Muscle of leg (tissue), 3 donors: ENCODE measurements at regions not wholly inside any gene's neighbourhood (a gene's known extent, or its start where the extent isn't known, plus 50 kb on each side); places are given as distances from the start of the nearest gene placed in this dataset.

ENCODE experiments used
- DNase-seq: peaks from one replicate; pipeline ENCODE4 v3.0.0; 2013
- H3K27ac ChIP-seq: one replicate; pipeline ENCODE4 v1.5.1; 2013; ENCODE audit warnings: mild to moderate bottlenecking, low read length, control low read depth
- H3K27me3 ChIP-seq: one replicate; pipeline ENCODE4 v1.6.1; 2013; ENCODE audit warnings: low read length; ENCODE audit not compliant: control insufficient read depth, insufficient read depth
- H3K36me3 ChIP-seq: one replicate; pipeline ENCODE4 v1.6.1; 2013; ENCODE audit warnings: low read length; ENCODE audit not compliant: control insufficient read depth, insufficient read depth
- H3K4me1 ChIP-seq: one replicate; pipeline ENCODE4 v1.6.1; 2013; ENCODE audit warnings: low read length; ENCODE audit not compliant: control insufficient read depth, insufficient read depth
- H3K4me3 ChIP-seq: one replicate; pipeline ENCODE4 v1.5.1; 2013; ENCODE audit warnings: low read length, control low read depth
- H3K9me3 ChIP-seq: replicated peaks from 2 replicates; pipeline ENCODE4 v1.6.1; 2013; ENCODE audit warnings: low read depth, low read length; ENCODE audit not compliant: control insufficient read depth
- WGBS: methylation state at CpG from one replicate; pipeline ENCODE4 v1.1.5; 2013; ENCODE audit warnings: missing lambda C conversion rate; ENCODE audit not compliant: insufficient coverage; 5-methylcytosine and 5-hydroxymethylcytosine counted together

DNA sequence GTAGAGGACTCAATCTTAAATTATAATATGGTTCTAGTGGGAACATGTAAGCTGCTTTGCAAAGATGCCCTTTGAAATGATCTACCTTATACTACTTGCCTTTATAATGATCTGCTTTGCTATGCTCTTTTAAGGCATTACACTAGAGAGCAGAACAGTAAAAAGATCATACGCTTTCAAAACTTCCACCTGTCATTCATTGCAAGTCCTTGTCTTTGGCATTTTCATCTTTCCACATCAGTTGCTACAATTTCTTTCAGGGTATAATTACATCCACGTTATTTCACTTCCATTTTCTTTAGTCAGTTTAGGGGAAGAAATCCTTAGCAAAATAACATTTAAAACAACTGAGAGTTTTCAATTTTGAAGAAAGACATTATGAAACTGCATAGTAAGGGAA is 80.3 kb downstream of the ACTBL2 start:
- H3K27me3 ChIP-seq: no peaks in the 10 kb centered on the region
- DNase-seq: no peak
- no peak overlapping the region for H3K27ac ChIP-seq
- H3K36me3 ChIP-seq: no peaks in the 10 kb centered on the region
- no peak overlapping the region for H3K4me3 ChIP-seq
- WGBS: 86% methylated on average over 1 of the region's 2 CpGs
- H3K9me3 ChIP-seq: no peaks in the 10 kb centered on the region
- peaks cover 2% of the 10 kb centered on the region for H3K4me1 ChIP-seq

DNA sequence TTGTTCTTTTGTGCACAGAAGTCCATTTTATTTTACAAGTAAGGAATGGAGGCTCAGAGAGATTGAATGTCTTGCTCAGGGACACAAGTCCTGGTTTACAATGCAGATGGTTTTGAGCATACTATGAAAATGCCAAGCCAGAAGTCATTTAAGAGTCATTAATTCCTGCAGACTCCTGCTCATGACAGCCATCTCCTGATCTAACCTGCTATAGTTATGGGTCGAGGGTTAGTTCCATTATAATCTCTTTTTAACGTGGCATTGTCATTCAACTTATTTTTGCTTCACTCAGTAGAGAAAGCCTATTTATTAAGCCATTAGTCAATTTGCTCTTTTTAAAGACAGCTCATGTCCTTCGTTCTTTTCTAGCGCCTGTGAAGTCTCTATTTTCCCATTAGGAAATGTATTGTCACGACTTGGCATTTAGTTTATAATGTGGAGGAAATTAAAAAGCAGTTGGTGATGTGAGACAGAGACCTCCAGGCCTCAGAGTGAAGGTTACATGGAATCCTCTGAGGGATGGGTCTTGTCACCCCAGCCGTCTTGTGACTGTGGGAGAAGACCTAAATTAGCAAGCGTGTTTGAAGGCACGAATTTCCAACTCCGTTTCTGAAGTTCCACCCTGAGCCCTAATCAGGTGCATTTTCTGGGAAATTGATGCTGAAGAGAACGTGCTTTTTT is 84.1 kb downstream of the ACTBL2 start:
- H3K36me3 ChIP-seq: no peaks in the 10 kb centered on the region
- no peaks in the 10 kb centered on the region for H3K4me1 ChIP-seq
- no peak for DNase-seq
- H3K9me3 ChIP-seq: no peaks in the 10 kb centered on the region
- H3K27me3 ChIP-seq: no peaks in the 10 kb centered on the region
- no peak overlapping the region for H3K27ac ChIP-seq
- 76% methylated on average over 5 of the region's 10 CpGs for WGBS
- H3K4me3 ChIP-seq: no peak overlapping the region

DNA sequence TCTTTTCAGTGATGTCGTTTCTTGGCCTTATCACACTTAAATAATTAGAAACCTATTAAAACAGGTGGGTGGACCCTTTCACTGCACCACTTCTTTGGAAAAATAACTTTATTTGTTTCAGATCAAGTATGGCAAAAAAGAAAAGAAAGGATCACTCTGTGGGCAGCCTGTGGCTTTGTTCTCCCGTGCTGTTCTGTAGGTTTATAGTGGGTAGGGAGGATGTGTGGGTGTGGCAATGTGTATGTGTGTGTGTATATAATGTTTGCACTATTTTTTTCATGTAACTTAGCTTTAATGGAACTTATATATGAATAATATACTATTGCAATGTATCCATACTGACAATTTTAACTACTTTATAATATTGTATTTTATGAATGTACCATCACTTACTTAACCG is 85.9 kb downstream of the ACTBL2 start:
- Histone ChIP-seq H3K36me3 (no peaks in the 10 kb centered on the region), H3K27ac (no peak overlapping the region), H3K4me1 (no peaks in the 10 kb centered on the region), H3K9me3 (no peaks in the 10 kb centered on the region), H3K27me3 (no peaks in the 10 kb centered on the region), H3K4me3 (no peak overlapping the region)
- WGBS: no CpG with 5 or more reads among the region's 3 CpGs
- DNase-seq: no peak

DNA sequence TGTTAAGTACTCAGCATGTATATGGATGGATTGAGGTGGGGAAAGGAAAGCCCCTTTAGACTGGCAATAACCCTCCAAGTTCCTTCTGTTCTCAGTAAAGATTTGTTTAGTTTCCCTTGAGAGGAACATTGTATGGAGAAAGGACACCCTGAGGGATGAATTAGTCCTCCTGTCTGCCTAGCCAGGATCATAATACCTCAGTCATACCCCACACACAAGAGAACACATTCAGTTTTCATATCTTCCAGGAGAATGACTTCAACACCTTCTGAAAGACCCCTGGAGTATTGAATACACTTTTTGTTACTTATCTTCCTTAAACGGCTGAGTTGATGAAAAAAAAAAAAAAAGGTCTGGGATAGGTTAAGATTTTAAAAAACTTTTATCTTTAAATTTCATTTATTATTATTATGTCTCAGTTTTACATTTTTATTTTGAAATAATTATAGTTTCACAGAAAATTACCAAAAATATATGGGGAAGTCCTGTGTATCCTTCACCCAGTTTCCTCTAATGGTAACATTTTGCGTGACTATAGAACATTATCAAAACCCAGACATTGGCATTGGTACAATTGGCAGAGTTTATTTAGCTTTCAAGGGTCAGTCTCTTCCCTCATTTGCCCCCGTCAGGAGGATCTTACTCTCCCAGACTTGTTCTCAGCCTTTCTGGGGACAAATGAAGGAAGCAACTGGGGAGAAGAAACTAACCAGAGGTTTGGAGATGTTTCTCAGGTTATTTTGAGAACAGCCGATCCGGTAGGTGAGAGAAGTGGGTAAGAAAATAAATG is 88.0 kb downstream of the ACTBL2 start:
- no peaks in the 10 kb centered on the region for H3K9me3 ChIP-seq
- H3K27me3 ChIP-seq: no peaks in the 10 kb centered on the region
- no peaks in the 10 kb centered on the region for H3K36me3 ChIP-seq
- H3K27ac ChIP-seq: no peak overlapping the region
- H3K4me1 ChIP-seq: no peaks in the 10 kb centered on the region
- no peak for DNase-seq
- no peak overlapping the region for H3K4me3 ChIP-seq
- WGBS: no CpG with 5 or more reads among the region's 5 CpGs

DNA sequence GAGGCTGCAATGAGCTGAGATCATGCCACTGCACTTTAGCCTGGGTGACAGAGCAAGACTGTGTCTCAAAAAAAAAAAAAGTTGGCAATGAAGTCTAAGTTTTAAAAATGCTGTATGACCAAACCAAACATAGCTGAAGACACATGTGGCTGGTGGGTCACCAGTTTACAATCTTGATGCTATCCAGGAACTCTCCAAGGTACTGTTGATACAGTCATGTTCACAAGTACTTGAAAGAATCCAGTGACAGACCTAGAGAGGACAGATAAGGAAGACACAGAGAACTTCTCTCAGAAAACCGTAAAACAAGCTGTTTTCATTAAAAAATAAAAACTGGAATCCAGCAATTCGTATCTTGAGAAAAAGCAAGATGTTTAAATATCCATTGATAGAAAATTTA is 95.7 kb downstream of the ACTBL2 start:
- no peak overlapping the region for H3K4me3 ChIP-seq
- no peaks in the 10 kb centered on the region for H3K4me1 ChIP-seq
- H3K27ac ChIP-seq: no peak overlapping the region
- WGBS: no CpG with 5 or more reads among the region's 2 CpGs
- no peaks in the 10 kb centered on the region for H3K27me3 ChIP-seq
- H3K36me3 ChIP-seq: no peaks in the 10 kb centered on the region
- H3K9me3 ChIP-seq: no peaks in the 10 kb centered on the region
- DNase-seq: peak; percentile 40

DNA sequence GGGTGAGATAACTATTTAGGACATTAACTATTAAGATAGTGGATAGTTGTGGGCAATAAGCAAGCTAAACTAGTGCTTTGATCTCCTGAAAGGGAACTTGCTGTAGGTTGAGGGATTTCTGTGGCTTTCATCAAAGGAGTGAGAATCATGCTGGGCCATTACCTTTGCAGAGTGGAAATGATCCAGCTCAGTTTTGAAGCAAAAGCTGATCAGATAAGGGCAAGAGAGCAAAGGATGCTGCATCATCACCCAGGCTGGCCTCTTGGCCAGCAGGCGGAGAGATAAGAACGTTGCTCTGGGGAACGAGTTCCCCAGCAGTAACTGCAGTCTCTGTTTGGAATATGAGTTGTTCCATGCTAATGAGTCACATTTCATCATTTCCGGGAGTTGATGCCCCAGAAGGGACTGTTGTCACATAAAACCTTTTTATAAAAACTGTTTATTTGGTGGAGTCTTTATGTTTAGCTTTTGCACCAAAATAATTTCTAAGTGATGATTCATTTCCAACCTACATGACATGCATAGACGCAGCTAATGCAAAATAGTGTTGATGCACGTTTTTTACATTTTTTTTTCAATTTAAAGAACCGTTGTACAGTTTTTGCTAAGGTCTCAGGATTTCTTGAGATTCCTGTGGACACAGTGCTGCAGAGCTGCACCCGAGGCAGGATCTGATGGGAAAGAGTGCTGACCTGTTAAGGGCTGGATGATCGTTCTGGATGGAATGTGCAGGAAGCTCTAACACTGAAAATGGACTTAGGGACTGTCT is 99.3 kb downstream of the ACTBL2 start:
- no peaks in the 10 kb centered on the region for H3K27me3 ChIP-seq
- no peaks in the 10 kb centered on the region for H3K36me3 ChIP-seq
- H3K4me3 ChIP-seq: no peak overlapping the region
- H3K27ac ChIP-seq: no peak overlapping the region
- DNase-seq: no peak
- no peaks in the 10 kb centered on the region for H3K9me3 ChIP-seq
- WGBS: 33% methylated on average over 1 of the region's 9 CpGs
- H3K4me1 ChIP-seq: no peaks in the 10 kb centered on the region

DNA sequence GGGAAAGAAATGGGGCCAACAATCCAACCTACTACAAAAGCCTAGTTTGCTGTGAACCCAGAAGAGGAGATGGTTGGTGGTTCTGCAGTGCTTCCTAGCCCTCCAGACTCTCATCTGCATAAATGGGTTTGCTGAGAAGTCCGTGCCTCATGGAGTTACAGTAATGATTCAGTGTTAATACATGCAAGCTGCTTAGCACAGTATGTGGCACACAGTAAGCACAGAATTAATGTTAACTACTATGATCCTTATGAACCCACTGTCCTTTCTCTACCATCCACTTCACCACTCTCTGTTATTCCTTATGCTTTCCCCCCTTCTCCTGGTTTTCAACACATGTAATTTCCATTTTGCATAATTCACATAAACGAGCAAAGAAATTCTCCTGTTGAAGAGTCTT is 100.0 kb downstream of the ACTBL2 start:
- no peaks in the 10 kb centered on the region for H3K9me3 ChIP-seq
- no CpG with 5 or more reads among the region's 2 CpGs for WGBS
- DNase-seq: no peak
- no peaks in the 10 kb centered on the region for H3K4me1 ChIP-seq
- no peaks in the 10 kb centered on the region for H3K36me3 ChIP-seq
- no peak overlapping the region for H3K27ac ChIP-seq
- H3K27me3 ChIP-seq: no peaks in the 10 kb centered on the region
- no peak overlapping the region for H3K4me3 ChIP-seq

DNA sequence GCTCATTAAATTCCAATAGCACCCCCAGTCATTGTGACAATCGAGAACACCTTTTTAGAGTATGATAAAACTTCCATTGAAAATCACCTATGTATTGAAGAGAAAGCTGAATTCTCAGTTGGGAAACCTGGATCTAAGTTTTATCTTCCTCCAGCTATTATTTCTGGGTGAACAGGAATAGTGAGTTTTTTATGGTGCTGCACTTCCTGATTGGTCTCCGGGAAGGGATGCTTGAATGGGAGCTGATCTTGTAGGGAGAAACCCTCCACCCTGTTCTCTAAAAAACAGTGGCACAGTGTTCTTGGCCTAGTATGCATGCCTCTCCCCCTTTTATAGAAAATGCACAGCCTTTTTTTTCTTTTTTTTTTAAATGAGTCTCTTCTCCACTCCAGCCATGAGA is 112.2 kb downstream of the ACTBL2 start:
- no peaks in the 10 kb centered on the region for H3K27me3 ChIP-seq
- no peak for DNase-seq
- H3K4me3 ChIP-seq: no peak overlapping the region
- no peak overlapping the region for H3K27ac ChIP-seq
- no peaks in the 10 kb centered on the region for H3K36me3 ChIP-seq
- peaks cover 2% of the 10 kb centered on the region for H3K4me1 ChIP-seq
- WGBS: no CpG with 5 or more reads among the region's 2 CpGs
- no peaks in the 10 kb centered on the region for H3K9me3 ChIP-seq

DNA sequence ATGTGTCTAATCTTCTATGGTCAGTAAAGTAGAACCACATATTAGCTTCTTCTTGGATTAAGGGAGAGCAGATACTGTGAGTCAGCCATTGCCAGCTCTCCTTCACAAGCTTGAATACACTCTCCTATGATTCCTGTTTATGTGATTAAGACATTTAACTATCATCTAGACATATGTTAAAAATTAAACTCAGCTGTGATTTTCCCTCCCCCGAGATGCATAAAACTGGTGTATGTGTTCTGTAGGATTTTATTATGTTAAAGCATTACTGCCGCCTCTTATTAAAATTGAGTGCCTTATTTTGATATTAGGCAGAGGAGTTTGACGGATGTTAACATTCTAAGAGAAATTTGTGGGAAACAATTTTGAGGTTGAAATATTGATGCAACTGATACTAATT is 114.6 kb downstream of the ACTBL2 start:
- H3K27me3 ChIP-seq: no peaks in the 10 kb centered on the region
- no CpG with 5 or more reads among the region's 3 CpGs for WGBS

DNA sequence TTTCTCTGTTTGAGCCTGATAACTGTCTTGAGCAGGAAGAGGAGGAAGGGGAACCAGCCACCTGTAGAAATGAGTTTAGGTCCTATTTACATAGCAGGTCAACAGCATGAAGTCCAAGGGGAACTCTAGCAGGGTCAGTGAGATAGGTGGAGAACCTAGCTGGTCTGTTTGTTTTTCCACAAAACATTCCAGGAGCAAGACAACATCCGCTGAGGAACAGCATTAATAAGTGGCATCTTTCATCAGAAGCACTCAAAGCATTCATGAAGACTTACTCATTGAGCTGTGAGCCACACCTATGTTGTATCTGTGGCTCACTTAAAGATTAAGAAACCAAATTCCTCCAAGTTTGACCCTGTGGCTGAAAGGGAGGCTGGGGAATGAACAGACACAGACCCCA is 115.9 kb downstream of the ACTBL2 start:
- Histone ChIP-seq H3K27ac (no peak overlapping the region), H3K9me3 (no peaks in the 10 kb centered on the region), H3K36me3 (no peaks in the 10 kb centered on the region), H3K27me3 (no peaks in the 10 kb centered on the region), H3K4me3 (no peak overlapping the region), H3K4me1 (peaks cover 2% of the 10 kb centered on the region)
- DNase-seq: no peak
- WGBS: no CpG with 5 or more reads among the region's 1 CpG

More for the DNA sequence above, 114.6 kb downstream of the ACTBL2 start:
- Histone ChIP-seq H3K27ac (no peak overlapping the region), H3K36me3 (no peaks in the 10 kb centered on the region), H3K4me1 (peaks cover 2% of the 10 kb centered on the region), H3K9me3 (no peaks in the 10 kb centered on the region), H3K4me3 (no peak overlapping the region)
- DNase-seq: peak; percentile 81
